ENCODE measurements at regions not wholly inside any gene's neighbourhood (a gene's known extent, or its start where the extent isn't known, plus 50 kb on each side); places are given as distances from the start of the nearest gene placed in this dataset.

DNA sequence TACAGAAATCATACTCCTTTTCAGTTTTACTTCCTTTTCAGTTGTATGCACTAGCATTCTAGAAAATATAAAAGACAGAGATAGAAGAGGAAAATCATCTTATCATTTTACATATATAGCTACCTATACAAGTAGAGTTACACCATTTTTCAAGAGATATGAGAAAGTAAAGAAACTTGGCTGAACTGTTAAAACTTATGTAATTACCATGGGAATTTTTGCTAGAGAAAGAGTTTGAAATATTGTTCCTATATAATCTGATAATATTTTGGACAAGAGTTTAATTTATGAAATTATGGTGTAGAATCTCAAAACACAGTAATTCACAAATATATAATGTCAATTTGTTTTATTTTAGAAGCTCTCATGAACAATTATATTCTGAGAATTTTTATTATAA is 180.8 kb downstream of the PLPPR4 start:
- no peak for DNase-seq

DNA sequence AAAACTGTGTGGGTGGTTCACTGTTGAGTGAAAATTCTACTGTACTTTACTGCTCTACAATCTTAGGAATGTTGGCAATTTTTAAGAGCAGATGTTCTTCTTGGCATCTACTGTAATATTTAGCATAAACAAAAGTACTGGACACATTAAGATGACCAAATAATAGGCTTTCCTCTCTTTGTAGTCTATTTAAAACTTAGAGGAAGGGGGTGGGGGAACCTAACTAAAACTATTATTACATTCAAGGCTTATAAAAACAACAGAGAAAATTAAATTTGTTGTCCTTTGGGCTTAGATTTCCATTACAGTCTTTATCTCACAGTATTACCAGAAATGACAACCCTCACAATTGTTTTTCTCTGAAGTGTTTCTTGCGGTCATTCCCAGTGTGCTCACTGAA is 181.2 kb downstream of the PLPPR4 start:
- no peak for DNase-seq

DNA sequence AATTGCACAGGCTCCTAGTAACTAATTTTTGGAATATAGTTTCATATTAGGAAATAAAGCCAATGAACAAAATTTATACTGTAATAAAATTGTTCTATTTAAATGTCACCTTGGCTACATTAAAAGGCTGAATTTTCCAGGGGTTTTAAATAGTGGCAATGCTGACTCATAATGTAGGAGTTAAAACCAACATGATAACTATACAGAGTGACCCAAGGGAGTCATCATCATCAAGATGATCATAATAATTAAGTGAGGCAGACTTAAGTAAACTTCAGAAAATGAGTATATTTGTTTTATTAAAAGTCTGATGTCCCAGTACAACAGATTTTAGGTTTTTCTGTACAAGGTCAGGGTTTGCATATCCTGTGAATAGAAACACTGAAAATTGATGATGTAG is 183.4 kb downstream of the PLPPR4 start:
- DNase-seq, result no peak

DNA sequence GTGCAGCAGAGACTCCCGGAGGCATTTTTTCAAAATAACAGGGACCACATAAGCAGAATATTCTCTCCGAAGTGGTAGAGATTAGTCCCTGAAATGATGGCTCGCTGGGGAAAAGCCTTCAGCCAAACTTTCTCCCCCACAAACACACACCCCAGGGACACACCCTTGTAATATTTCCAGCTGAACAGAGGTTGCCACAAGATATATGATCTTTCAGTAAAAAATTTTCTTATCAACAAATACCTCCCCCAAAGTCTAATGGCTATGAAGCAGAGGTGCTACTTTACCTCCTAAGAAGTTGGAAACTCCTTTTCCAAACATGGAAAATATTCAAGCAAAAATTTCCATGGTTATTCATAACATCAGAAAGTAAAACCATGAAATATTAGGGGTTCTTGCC is 190.2 kb upstream of the PALMD start:
- DNase-seq, result no peak

DNA sequence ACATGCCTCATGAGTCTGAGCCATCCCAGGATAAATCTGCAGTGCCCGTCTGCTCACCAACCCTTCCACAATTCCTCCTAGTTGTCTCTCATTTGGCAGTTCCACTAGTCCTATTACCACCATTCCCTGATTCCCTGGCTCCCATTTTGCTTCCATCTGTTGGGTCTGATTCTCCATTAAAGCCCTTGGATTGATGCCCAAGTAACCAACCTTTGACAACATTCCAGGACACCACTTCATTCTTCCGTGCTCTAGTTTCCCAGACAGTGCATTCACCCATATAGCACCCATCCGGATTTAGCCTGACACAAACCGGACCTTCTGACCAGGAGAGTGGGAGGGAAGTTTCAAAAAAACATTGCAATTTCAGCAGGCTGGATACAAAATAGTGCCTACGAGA is 189.4 kb upstream of the PALMD start:
- DNase-seq, result peak; percentile 58

DNA sequence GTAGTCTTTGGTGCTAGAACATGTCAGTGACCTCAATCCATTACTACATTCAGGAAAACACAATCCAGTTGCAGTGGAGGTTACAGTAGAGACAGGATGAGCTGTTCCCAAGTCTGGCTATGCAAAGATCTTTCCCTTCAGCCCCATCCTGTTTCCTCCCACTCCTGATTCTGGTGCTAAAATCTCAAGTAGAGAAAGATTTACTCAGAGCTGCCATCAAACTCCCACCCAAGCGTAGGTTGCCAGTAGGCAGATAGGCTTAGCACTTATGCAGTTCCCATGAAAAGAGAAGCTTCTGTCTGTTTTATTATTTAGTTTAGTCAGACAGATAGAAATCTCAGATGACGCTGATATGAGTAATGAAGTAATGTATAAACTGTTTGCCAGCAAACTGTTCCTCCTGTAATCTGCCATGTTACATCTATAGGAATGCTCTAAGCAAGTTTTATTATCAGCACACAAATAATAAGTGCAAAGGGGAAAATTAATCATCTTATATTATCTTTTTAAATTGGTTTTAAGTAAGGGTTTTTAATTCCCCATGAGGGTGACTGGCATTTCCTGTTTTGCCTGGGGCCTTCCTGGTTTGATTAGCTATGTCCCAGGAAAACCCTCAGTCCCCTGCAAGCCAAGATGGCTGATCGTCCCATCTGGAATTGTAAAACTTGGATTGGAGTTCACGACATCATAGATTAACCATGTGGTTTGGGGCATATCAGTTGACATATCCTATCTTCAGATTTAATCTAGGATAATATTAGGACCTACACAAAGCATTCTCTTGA is 188.3 kb upstream of the PALMD start:
- DNase-seq, result no peak

DNA sequence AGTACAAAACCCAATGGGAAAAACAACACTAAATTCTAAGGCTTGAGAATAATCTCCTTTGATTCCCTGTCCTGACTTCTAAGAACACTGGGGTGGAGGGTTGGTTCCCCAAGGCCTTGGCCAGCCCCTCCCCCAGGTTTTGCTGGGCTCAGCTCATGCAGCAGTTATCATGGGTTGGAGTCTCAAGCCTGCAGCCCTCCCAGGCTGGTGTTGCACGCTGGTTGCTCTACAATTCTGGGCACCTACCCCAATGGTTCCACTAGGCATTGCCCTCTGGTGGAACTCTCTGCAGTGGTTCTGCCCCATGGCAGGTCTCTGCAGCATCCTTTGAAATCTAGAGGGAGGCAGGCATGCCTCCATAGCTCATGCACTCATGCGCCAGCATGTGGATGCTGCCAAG is 184.4 kb upstream of the PALMD start:
- no peak for DNase-seq

DNA sequence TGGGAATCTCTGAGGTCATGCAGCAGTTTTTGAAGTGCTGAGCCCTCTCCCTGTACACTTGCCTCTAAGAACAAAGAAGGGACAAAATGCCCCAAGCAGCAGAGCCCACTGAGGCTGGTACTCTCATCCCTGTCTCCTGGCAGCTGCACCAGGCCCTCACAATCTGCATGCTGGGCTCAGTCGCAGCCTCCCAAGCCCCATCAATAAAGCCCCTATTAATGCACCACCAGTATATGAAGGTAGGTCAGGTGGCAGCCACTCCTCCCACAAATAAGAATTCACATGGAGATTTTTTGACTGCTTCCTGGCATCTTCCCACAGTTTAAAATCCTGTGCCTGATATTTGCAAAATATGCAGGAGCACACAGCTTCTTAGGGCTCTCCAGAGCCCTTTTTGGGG is 181.2 kb upstream of the PALMD start:
- DNase-seq, result peak; percentile 68

DNA sequence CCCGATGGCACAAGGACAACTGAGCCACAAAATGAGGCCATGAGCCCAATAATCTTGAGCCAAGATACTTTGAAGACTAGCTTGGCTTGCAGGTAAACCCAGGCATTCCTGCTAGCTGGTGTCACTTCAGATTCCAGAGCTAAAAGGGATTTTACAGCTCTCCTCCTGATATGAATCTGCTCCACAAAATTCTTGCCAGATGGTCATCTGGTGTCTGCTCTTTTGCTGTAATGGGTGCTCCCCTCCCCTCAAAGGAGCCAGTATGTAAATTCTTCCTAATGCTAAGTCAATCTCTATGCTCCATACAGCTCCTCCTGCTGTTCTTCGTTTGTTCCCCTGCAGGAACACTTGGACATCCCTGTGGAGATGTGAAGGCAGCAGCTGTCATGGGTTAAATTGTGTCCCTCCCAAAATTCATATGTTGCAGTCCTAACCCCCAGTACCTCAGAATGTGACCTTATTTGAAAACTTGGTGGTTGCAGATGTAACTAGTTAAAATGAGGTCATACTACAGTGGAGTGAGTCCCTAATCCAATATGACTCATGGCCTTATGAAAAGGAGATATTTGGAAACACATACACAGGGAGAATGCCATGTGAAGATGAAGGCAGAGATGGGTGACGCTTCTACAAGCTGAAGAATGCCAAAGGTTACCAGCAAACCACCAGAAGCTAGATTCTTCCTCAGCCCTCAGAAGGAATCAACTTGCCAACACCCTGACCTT is 180.6 kb upstream of the PALMD start:
- peak; percentile 98 for DNase-seq

DNA sequence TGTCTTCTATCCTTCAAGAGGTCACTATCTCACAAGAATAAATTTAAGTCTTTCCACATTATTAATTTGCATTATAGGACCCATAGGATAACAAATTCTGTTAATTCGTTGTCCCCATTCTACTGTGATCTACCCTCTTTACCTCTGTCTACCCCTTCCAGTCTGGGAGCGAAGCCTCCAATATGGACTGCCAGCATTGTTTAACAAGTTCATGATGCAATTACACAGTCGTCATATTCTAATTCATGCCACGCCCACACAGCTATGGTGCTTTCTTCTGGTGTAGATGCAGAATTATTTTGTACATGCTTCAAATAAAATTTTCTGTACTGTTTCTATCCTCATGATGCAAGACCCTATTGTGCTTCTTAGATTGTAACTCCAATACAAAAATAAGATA is 178.3 kb upstream of the PALMD start:
- no peak for DNase-seq

DNA sequence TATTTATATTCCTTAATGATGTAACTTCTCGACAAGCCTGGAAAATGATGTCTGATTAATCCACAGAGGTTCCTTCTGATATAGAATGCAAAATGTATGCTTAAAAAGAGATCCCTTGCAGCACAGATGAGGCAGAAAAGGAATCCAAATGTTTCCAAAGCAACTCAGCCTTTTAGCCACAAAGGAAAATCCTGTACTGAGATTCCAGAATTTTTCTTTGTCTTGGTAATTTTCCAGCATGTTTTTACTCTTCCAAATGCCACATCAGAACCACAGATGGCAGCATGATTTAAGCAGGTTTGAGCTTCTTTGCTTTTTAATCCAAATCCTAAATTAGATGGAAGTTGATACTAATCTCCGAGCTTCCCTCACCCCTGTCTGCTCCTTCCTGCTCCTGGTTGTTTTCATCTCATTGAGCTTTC is 176.4 kb upstream of the PALMD start:
- DNase-seq, result peak; percentile 96

DNA sequence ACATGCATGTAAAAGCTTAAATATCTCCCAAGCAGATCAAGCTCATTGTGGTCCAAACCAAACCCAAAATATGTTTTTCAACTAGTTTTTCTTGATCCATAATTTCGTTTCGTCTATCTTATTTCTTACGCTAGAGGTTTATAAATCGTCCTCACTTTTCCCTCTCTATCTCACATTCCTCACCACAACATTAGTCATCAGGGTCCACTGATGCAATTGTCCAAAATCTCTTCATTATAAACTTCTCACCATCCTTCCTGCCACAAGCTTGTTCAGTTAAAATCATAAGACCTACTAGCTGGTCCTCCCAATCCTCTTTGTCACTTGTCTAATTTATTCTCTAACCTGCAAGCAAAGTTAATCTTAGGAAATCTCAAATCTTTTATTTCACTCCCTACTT is 173.0 kb upstream of the PALMD start:
- DNase-seq, result no peak

DNA sequence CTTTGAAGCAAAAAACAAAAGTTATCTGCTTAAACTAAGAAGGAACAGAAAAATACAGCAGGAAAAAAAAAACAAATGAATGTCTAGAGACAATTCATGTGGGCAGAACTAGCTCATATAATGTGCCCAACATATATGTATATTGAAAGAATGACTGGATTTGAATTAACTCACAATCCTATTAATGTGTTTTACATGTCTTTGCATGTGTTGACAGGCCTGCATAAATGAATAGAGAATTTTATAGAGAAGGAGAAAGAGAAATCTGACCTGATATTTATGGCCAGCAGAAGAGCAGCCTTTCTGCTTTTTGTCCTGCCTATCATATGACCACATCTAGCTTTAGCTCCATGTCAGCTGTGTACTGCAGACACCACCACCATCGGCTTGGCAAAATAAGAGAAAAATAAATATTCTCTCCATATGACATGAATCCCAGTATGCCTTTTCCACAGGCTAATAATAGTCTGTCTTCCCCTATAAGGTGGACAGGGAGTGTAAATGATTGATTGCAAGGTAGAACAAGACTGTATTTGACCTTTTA is 171.5 kb upstream of the PALMD start:
- peak; percentile 41 for DNase-seq

DNA sequence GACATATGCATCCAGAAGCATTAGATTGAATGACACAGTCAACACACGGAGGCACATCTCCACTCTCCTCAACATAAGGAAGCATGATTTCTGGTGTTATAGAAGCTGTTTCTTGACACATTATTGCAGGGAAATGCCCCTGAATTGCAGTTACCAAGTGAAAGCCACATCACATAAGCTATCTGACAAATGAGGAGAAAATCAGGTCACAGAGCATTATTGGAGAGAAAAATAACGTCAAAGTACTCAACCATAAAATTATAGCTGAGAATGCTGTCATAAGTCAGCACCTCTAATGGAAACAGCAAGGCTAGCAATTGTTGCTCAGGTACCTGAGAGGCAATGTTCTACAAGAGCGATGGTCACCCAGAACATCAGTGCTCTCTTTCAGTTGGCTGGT is 169.9 kb upstream of the PALMD start:
- no peak for DNase-seq

DNA sequence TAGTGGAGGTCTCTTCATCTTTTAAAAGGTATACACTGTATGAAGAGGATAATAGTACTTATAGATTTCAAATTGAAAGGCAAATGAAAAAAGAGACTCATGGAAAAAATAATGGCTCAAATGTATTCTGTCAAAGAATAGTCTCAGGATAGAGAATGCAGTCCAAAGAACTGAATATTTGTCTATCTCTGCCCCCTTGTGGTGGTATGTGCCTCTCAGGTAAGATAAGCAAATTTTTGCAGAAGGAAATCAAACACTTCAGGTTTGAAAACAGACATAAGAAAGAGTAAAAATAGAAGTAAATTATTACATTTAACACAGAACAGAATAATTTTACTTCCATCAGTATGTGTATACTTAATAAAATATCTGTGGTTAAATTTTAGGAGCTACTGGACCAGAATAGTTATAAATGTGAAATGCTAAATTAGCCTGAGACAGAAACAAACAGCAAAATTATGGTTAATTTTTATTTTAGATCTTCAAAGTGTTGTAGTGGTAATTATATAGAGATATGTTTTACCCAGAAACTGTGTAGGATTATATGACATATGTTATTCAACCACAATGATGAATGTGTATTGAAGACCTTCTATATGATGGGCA is 164.4 kb upstream of the PALMD start:
- DNase-seq, result peak; percentile 96

DNA sequence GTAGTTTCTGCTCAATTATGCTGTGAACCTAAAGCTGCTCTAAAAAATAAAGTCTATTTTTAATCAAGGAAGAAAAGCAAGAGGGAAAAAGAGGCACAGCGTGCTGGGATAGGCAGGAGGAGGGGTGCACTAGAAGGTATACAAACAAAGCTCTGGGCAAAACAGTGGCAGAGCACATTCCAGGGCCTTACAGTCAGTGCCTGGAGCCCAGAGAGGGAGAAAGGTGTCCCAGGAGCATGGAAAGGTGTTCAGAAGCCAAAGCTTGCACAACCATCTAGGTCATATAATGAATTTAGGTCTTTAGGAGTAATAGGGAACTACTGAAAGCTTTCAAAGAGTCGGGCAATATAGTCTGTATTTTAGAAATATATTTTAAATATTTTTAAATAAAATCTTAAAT is 163.6 kb upstream of the PALMD start:
- peak; percentile 17 for DNase-seq

DNA sequence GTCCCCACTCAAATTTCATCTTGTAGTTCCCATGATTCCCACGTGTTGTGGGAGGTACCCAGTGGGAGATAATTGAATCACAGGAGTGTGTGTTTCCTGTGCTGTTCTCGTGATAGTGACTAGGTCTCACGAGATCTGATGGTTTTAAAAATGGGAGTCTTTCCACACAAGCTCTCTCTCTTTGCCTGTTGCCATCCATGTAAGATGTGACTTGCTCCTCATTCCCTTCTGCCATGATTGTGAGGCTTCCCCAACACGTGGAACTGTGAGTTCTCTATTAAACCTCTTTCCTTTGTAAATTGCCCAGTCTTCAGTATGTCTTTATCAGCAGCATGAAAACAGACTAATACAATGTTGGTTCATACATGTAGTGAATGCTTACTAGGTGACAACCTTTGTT is 163.2 kb upstream of the PALMD start:
- DNase-seq, result no peak

DNA sequence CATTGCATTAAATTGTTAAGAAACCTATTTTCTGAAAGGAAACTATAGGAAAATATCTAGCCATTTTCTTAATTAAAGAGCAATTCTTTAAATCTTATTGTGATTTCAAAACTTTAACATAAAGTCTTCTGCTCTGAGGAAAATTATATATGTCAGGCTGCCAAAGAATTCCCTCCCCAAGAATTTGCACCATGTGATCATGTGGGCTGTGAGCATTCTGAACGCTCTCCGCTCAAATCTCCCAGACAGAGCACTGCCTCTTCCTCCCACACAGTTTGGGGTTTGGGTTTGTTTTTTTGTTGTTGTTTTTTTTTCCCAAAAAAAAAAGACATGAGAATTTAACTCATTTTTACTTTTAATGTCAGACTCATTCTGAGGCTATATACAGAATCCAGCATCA is 155.9 kb upstream of the PALMD start:
- DNase-seq, result no peak

DNA sequence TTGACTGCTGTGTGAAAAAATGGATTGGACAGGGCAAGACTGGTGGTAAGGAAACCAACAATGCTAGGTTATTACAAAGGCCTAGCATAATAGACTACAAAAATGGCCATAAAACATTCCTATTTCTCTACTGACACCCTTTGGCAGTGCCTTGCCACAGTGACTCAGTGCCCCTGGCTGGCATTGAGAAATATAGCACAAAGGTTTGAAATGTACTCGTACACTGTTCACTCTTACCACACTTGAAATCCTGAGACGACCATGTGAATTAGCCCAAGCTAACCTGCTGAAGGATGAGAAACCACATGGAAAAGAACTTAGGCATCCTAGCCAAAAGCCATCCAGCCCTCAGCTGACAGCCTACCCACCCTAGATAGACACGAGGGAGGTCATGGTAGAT is 149.8 kb upstream of the PALMD start:
- peak; percentile 58 for DNase-seq

DNA sequence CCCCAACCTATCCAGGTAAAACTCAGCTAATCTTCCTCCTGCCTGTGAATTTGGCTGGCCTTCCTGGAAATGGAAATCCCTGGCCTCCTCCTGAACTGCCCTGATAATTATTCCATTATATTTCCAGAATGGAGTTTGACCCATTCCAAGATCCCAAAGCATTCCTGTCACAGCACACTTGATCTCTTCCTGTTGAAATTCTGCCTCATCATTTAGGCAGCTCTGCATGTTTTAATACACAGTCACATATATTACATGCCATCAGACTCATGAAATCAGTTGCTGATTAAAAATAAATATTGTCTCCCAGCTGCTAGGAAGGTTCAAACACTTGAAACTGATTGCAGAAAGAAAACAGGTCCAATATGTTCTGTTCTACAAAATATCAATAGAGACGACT is 148.2 kb upstream of the PALMD start:
- DNase-seq, result peak; percentile 27

DNA sequence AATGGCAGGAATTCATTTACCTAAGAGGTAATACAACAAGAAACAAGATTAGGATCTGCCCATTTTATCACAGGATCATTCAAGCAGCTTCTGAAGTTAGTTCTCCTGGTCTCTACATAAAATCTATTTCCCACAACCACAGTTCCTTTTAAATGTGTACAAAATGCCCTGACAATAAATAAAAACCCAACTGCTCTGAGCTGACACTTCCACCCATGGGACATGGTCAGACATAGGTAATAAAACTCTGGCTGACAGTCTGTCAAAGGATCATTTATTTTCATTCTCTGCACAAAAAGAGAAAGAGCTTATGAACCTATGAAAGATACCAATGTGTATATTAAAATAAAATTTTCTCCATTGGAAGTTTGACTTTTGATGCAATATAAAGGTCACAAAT is 145.4 kb upstream of the PALMD start:
- peak; percentile 81 for DNase-seq

DNA sequence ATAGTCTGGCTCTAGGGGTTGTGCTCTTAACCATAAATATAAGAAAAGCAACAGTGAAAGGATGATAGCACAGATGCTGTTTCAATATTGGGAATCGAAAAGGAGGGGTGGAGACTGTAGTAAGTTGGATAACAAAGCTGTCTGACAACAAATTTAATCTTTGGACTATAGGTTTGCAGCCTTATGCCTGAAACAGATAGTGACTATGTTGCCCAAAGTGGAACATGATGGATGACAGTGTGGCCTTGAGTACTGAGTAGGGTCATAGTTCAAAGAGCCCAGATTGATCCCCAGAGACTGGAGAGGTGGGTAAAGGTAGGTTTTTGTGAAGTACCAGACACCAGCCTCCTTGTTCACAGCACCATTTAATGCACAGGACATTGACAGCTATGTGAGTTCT is 144.0 kb upstream of the PALMD start:
- DNase-seq, result no peak

DNA sequence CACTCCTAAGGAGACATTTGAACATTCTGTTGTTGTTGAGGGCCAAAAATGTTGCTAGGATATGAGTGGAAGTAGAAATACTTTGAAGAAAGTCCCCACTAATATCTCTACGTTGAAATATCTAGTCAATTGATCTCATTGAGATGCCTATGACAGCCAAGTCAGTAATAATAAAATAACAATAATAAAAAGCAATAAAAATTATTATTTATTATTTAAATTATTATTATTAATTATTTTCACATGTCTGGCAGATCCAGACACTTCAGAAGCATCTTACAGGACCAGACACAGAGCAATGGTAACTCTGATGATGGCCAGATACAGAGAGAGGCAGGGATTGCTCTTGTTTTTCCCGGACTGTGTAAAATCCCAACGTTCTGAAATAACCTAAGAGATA is 143.5 kb upstream of the PALMD start:
- no peak for DNase-seq

DNA sequence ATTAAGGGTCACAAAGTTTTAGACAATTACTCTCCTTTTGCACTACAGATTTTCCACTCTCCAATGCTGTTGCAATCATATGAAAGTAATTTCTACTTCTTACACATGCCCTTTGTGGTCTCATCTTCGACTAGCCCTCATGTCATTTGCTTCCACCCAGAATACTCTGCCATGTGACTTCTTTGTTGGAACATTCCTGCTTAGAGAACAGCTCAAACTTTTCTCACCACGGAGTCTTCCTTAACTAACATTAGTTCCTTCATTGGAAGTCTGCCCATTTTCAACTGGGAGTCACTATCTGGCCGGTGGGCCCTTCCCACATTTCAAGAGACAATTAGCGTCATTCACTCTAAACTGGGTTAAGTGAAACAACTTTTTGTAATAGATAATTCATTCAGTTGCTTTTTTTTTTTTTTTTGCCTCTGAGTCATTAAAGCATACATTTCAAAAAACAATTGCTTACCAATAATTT is 142.6 kb upstream of the PALMD start:
- no peak for DNase-seq

Measured in NCI-H82 (cell line).